NB4 (cell line): ENCODE measurements at regions not wholly inside any gene's neighbourhood (a gene's known extent, or its start where the extent isn't known, plus 50 kb on each side); places are given as distances from the start of the nearest gene placed in this dataset.

Experiments used
- DNase-seq: peaks from one replicate; pipeline ENCODE4 v3.0.0; 2010; ENCODE audit warnings: low read depth
- H3K4me3 ChIP-seq: one replicate; pipeline ENCODE4 v1.5.1; 2011; ENCODE audit warnings: mild to moderate bottlenecking, low read depth, low read length, moderate library complexity
- MYC ChIP-seq: IDR thresholded peaks from 2 replicates; pipeline ENCODE4 v1.6.1; 2011; ENCODE audit warnings: low read depth, low read length
- POLR2A ChIP-seq: IDR thresholded peaks from 2 replicates; pipeline ENCODE4 v1.6.1; 2011; ENCODE audit warnings: mild to moderate bottlenecking; ENCODE audit not compliant: insufficient read length; ENCODE audit errors: extremely low read depth
- TF ChIP-seq, protein P1 (sequence below): IDR thresholded peaks from one replicate; pipeline ENCODE4 v1.5.1; 2012; ENCODE audit warnings: low read depth, low read length
- TF ChIP-seq, protein P2 (sequence below): IDR thresholded peaks from 2 replicates; pipeline ENCODE4 v1.6.1; 2011; ENCODE audit warnings: low read depth, low read length

DNA sequence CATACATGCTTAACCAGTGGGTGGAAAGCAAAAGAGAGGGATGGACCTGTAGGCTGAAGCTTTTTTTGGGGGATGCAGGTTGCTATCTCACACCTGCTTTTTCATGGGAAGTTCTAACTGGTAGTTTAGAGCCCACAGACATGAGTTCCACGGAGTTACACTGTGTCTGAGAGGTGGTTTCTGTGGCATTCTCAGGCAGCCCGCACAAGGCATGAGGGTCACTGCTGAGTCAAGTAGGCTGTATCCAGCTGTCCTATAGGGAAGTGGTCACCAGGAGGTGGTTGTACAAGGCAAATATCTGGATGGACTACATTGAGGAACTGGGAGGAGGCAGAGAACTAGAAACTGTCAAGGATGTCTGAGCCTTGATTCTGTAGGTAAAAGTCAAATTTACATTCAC, 351.0 kb upstream of the POM121L12 start:
- TF ChIP-seq, protein P1, sequence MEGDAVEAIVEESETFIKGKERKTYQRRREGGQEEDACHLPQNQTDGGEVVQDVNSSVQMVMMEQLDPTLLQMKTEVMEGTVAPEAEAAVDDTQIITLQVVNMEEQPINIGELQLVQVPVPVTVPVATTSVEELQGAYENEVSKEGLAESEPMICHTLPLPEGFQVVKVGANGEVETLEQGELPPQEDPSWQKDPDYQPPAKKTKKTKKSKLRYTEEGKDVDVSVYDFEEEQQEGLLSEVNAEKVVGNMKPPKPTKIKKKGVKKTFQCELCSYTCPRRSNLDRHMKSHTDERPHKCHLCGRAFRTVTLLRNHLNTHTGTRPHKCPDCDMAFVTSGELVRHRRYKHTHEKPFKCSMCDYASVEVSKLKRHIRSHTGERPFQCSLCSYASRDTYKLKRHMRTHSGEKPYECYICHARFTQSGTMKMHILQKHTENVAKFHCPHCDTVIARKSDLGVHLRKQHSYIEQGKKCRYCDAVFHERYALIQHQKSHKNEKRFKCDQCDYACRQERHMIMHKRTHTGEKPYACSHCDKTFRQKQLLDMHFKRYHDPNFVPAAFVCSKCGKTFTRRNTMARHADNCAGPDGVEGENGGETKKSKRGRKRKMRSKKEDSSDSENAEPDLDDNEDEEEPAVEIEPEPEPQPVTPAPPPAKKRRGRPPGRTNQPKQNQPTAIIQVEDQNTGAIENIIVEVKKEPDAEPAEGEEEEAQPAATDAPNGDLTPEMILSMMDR = no peak
- no peak for TF ChIP-seq MYC
- no peak for TF ChIP-seq POLR2A
- TF ChIP-seq, protein P2, sequence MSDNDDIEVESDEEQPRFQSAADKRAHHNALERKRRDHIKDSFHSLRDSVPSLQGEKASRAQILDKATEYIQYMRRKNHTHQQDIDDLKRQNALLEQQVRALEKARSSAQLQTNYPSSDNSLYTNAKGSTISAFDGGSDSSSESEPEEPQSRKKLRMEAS = no peak

DNA sequence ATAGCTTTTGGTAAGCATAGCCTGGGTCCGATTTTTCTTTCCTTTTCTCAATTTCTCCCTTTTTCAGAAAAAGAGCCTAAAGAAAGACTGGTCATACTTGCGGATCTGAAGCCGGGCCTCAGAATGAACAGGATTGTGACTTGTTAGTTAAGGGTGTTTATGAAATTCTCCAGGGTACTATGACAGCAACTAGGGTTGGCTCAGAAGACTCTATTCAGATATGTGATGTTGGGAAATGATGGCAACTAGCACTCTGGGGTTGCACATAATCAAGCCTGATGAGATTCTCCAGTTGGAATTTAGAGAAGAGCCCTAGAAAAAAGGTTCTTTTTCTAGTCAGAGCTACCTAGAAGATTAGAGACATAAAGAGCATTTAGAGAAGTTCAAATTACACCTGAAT, 352.4 kb upstream of the POM121L12 start:
- H3K4me3 ChIP-seq = no peak overlapping the region
- TF ChIP-seq, protein P2 = no peak
- TF ChIP-seq, protein P1 = no peak
- no peak for TF ChIP-seq POLR2A
- no peak for DNase-seq

More for the DNA sequence above, 351.0 kb upstream of the POM121L12 start:
- DNase-seq = no peak
- no peak overlapping the region for H3K4me3 ChIP-seq

DNA sequence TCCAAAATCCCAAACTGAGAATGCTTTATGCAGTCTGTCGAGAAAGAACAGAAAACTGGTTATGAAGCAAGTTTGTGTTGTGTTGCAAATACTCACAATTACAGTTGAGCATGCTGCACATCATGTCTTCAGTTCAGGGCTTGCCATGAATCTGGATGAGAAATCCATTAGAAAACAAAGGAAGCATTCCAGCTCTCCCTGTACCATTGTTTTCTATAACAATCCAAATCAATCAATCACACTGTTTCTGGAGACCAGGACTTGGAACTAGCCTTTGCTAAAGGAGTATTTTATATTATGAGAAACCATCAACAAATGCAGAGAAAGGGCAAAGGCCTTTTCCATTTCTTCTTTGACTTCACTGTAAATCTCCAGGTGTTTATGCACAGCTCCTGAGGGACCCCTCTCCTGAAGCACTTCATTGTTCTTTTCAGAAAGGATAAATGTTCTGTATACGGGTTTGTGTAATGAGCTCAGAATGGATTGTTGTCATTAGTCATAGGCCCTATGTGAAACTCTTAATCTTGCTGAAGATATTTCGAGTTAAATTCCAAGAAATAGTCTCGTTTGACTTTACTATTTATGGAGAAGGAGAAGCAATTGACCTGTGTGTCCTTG, 364.7 kb upstream of the POM121L12 start:
- DNase-seq = no peak
- TF ChIP-seq MYC (no peak), POLR2A (no peak)
- TF ChIP-seq, protein P2 = no peak
- TF ChIP-seq, protein P1 = no peak

DNA sequence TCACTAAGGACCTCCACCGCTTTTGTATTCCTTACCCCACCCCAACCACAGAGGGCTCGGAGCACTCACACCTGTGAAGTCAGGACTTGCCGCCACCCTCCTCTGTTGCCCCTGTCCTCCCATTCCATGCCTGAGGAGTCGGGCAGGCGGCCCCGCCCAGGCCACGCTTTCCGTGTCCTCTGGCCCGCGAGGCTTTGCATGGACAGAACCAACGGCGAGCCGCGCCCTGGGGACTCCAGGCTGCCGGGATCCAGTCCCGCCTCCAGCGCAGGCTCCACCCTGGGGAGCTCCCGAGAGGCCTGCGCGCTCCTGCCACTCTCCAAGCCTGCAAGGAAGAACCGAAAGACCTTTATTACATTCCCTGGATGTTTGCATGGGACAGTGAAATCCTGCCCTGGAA, 366.4 kb upstream of the POM121L12 start:
- no peak for DNase-seq
- no peak overlapping the region for H3K4me3 ChIP-seq
- TF ChIP-seq POLR2A = no peak
- TF ChIP-seq, protein P1 = no peak
- TF ChIP-seq, protein P2 = no peak
- no peak for TF ChIP-seq MYC

More for the DNA sequence above, 364.7 kb upstream of the POM121L12 start:
- no peak overlapping the region for H3K4me3 ChIP-seq

DNA sequence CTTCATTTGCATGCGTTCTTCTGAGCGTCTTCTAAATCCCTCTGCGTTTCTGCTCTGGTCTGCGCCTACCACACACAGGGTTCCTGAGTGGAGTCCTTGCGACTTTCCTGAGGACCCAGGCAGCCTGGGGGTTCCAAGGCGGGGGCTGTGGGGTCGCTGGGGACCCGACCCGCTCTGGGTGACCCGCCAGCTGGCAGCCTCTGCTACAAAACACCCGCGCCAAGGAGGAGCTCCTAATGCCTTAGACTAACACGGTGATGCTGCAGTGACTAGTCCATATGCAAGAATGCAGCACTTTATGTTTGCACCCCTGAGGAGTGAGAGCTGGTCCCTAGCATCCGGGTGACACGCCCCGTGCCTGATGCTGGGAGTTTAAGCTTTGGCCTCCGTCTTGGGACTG, 367.0 kb upstream of the POM121L12 start:
- DNase-seq = no peak
- TF ChIP-seq, protein P1 = no peak
- TF ChIP-seq POLR2A = no peak
- TF ChIP-seq MYC = no peak
- TF ChIP-seq, protein P2 = no peak
- H3K4me3 ChIP-seq = no peak overlapping the region

DNA sequence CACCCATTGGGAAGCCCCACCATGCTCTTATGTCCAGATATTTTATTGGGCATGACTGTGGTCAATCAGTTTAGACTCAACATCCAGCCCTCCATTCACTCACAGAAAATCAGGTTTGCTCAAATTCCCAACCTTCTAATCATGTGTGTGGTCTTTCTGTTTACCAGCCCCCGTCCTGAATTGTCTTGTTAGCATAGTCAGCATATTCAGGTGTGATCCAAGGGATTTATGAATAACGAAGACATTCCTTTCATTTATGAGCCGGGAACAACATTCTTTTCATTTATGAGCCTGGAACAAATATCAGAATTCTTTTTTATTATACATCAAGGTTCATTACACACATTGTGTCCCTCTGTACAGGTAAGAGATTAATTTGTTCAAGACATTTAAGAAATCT, 376.3 kb upstream of the POM121L12 start:
- H3K4me3 ChIP-seq = no peak overlapping the region
- TF ChIP-seq POLR2A (no peak), MYC (no peak)
- TF ChIP-seq, protein P2 = no peak
- TF ChIP-seq, protein P1 = no peak
- DNase-seq = no peak
